Neural progenitor cell (in vitro differentiated cells): ENCODE measurements at regions not wholly inside any gene's neighbourhood (a gene's known extent, or its start where the extent isn't known, plus 50 kb on each side); places are given as distances from the start of the nearest gene placed in this dataset.

Experiments
- DNase-seq: peaks from one replicate; pipeline ENCODE4 v3.0.0-alpha.2; 2016; ENCODE audit warnings: low spot score
- H2AFZ ChIP-seq: fragments of 200-600 bp; sonication (generic); replicated peaks from 2 replicates; pipeline ENCODE4 v1.6.1; 2016; ENCODE audit warnings: antibody characterized with exemption
- H3F3A ChIP-seq: fragments of 200-600 bp; sonication (generic); 2 replicates; pipeline ENCODE4 v1.6.1; 2016; ENCODE audit warnings: antibody characterized with exemption, low read depth
- H3K27ac ChIP-seq: fragments of 200-600 bp; sonication (generic); 2 replicates; pipeline ENCODE4 v1.5.1; 2016; ENCODE audit warnings: mild to moderate bottlenecking
- H3K27me3 ChIP-seq: fragments of 200-600 bp; sonication (generic); 2 replicates; pipeline ENCODE4 v1.6.1; 2016; ENCODE audit warnings: mild to moderate bottlenecking, moderate library complexity
- H3K36me3 ChIP-seq: fragments of 200-600 bp; sonication (generic); 2 replicates; pipeline ENCODE4 v1.5.1; 2016
- H3K4me1 ChIP-seq: fragments of 200-600 bp; sonication (generic); 2 replicates; pipeline ENCODE4 v1.6.1; 2016; ENCODE audit warnings: mixed run types
- H3K4me2 ChIP-seq: fragments of 200-600 bp; sonication (generic); 2 replicates; pipeline ENCODE4 v1.6.1; 2016
- H3K4me3 ChIP-seq: fragments of 200-600 bp; sonication (generic); 2 replicates; pipeline ENCODE4 v1.5.1; 2016
- H3K79me2 ChIP-seq: fragments of 200-600 bp; sonication (generic); 2 replicates; pipeline ENCODE4 v1.6.1; 2016; ENCODE audit warnings: low read depth
- H3K9ac ChIP-seq: fragments of 200-600 bp; sonication (generic); 2 replicates; pipeline ENCODE4 v1.6.1; 2016
- H3K9me3 ChIP-seq: fragments of 200-600 bp; sonication (generic); 2 replicates; pipeline ENCODE4 v1.5.1; 2016; ENCODE audit warnings: low read depth
- H4K20me1 ChIP-seq: fragments of 200-600 bp; sonication (generic); 2 replicates; pipeline ENCODE4 v1.6.1; 2016; ENCODE audit warnings: low read depth
- H3K27ac Mint-ChIP-seq: 3 replicates; pipeline ENCODE4 v1.8.0; 2021; ENCODE audit warnings: mixed read lengths
- H3K27me3 Mint-ChIP-seq: 2 replicates; pipeline ENCODE4 v1.8.0; 2022; ENCODE audit warnings: low read depth, mild to moderate bottlenecking, inconsistent platforms, moderate library complexity, mixed read lengths; ENCODE audit not compliant: insufficient read depth
- H3K36me3 Mint-ChIP-seq: 3 replicates; pipeline ENCODE4 v1.8.0; 2021; ENCODE audit warnings: mixed read lengths
- H3K4me1 Mint-ChIP-seq: 3 replicates; pipeline ENCODE4 v1.8.0; 2021; ENCODE audit warnings: mixed read lengths
- H3K4me3 Mint-ChIP-seq: 3 replicates; pipeline ENCODE4 v1.8.0; 2021; ENCODE audit warnings: mild to moderate bottlenecking, moderate library complexity, mixed read lengths
- H3K9me3 Mint-ChIP-seq: 3 replicates; pipeline ENCODE4 v1.8.0; 2020; ENCODE audit warnings: mixed read lengths
- EZH2 ChIP-seq: fragments of 200-600 bp; sonication (generic); IDR thresholded peaks from 2 replicates; pipeline ENCODE4 v1.6.1; 2017; ENCODE audit warnings: antibody characterized with exemption, mild to moderate bottlenecking, moderate library complexity
- EZH2phosphoT487 ChIP-seq: fragments of 200-600 bp; sonication (generic); IDR thresholded peaks from 2 replicates; pipeline ENCODE4 v1.6.1; 2017; ENCODE audit warnings: antibody characterized with exemption
- TF ChIP-seq, protein P1 (sequence below): fragments of 200-600 bp; sonication (generic); IDR thresholded peaks from 2 replicates; pipeline ENCODE4 v1.5.1; 2017; ENCODE audit warnings: antibody characterized with exemption, mild to moderate bottlenecking

DNA sequence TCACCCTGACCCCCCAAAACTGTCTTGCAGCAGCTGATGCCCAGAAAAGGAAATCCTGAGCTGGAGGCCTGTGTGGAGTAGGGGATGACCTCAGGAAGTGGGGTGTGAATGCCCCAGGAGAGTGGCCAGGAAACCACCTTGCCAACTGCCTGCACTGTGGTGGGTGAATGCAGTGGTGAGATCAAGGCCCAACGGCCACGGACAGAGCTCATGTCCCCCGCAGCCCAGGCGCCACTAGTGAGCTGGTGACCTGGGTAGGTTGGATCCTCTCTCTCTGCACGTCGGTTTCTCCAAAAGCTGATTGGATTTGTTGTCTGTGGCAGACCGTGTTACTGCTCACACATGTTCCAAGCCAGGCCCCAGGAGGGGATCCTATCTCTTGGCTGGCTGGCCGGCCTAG is 448.9 kb downstream of the TCERG1L start:
- TF ChIP-seq, protein P1, sequence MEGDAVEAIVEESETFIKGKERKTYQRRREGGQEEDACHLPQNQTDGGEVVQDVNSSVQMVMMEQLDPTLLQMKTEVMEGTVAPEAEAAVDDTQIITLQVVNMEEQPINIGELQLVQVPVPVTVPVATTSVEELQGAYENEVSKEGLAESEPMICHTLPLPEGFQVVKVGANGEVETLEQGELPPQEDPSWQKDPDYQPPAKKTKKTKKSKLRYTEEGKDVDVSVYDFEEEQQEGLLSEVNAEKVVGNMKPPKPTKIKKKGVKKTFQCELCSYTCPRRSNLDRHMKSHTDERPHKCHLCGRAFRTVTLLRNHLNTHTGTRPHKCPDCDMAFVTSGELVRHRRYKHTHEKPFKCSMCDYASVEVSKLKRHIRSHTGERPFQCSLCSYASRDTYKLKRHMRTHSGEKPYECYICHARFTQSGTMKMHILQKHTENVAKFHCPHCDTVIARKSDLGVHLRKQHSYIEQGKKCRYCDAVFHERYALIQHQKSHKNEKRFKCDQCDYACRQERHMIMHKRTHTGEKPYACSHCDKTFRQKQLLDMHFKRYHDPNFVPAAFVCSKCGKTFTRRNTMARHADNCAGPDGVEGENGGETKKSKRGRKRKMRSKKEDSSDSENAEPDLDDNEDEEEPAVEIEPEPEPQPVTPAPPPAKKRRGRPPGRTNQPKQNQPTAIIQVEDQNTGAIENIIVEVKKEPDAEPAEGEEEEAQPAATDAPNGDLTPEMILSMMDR = no peak
- TF ChIP-seq EZH2 = no peak
- no peak for TF ChIP-seq EZH2phosphoT487
- Mint-ChIP-seq H3K4me1 (no peaks in the 10 kb centered on the region), H3K36me3 (no peaks in the 10 kb centered on the region)

DNA sequence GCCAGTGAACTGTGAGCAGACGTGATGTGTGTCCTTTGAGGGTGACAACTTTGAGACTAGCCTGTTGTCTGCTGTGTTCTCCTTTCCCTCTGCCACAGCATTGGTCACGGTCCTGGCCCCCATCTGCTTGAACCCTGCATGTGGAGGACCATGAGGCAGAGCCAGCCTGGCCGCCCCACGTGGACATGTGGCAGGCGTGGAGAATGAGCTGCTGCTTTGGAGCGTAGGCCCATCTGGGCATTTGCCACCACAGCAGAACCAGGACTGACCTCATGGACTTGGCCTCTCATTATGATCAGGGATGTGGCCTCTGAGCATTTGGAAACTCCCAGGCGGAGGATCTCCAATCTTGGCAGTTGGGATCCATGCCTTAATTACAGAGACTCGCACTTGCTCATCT is 448.5 kb downstream of the TCERG1L start:
- H4K20me1 ChIP-seq = no peaks in the 10 kb centered on the region
- no peak for DNase-seq
- Mint-ChIP-seq H3K4me3 (no peak overlapping the region), H3K27ac (no peak overlapping the region), H3K27me3 (peaks cover 9% of the 10 kb centered on the region), H3K4me1 (no peaks in the 10 kb centered on the region), H3K9me3 (no peaks in the 10 kb centered on the region), H3K36me3 (no peaks in the 10 kb centered on the region)
- H3K9me3 ChIP-seq = no peaks in the 10 kb centered on the region
- no peaks in the 10 kb centered on the region for H3K27me3 ChIP-seq
- no peaks in the 10 kb centered on the region for H3K36me3 ChIP-seq
- H3K4me1 ChIP-seq = no peaks in the 10 kb centered on the region
- H2AFZ ChIP-seq = no peak overlapping the region
- H3F3A ChIP-seq = no peaks in the 10 kb centered on the region
- TF ChIP-seq EZH2phosphoT487 (no peak), EZH2 (no peak)
- TF ChIP-seq, protein P1 = no peak
- H3K27ac ChIP-seq = no peak overlapping the region
- no peak overlapping the region for H3K4me2 ChIP-seq
- no peak overlapping the region for H3K4me3 ChIP-seq
- H3K79me2 ChIP-seq = no peaks in the 10 kb centered on the region
- H3K9ac ChIP-seq = no peak overlapping the region

More for the DNA sequence above, 448.9 kb downstream of the TCERG1L start:
- Histone ChIP-seq H3K4me3 (no peak overlapping the region), H3K9me3 (no peaks in the 10 kb centered on the region), H3K27me3 (no peaks in the 10 kb centered on the region), H2AFZ (no peak overlapping the region), H3K27ac (no peak overlapping the region), H3K36me3 (no peaks in the 10 kb centered on the region), H3K9ac (no peak overlapping the region), H3K4me2 (no peak overlapping the region), H3F3A (no peaks in the 10 kb centered on the region), H3K79me2 (no peaks in the 10 kb centered on the region), H3K4me1 (no peaks in the 10 kb centered on the region), H4K20me1 (no peaks in the 10 kb centered on the region)
- no peaks in the 10 kb centered on the region for H3K9me3 Mint-ChIP-seq
- peaks cover 9% of the 10 kb centered on the region for H3K27me3 Mint-ChIP-seq
- no peak for DNase-seq
- H3K27ac Mint-ChIP-seq = no peak overlapping the region
- H3K4me3 Mint-ChIP-seq = no peak overlapping the region

GRCh38 chr10:130864961-130865818 is 446.3 kb downstream of the TCERG1L start:
- no peaks in the 10 kb centered on the region for H3K9me3 Mint-ChIP-seq
- no peaks in the 10 kb centered on the region for H3K9me3 ChIP-seq
- no peak overlapping the region for H3K27ac ChIP-seq
- H3K36me3 Mint-ChIP-seq = no peaks in the 10 kb centered on the region
- H3K79me2 ChIP-seq = no peaks in the 10 kb centered on the region
- peaks cover 11% of the 10 kb centered on the region for H3K27me3 Mint-ChIP-seq
- H3K4me1 ChIP-seq = no peaks in the 10 kb centered on the region
- no peaks in the 10 kb centered on the region for H4K20me1 ChIP-seq
- H3K27ac Mint-ChIP-seq = no peak overlapping the region
- no peak overlapping the region for H2AFZ ChIP-seq
- no peaks in the 10 kb centered on the region for H3K4me1 Mint-ChIP-seq
- no peak overlapping the region for H3K4me3 Mint-ChIP-seq
- no peaks in the 10 kb centered on the region for H3K36me3 ChIP-seq
- TF ChIP-seq EZH2 (no peak), EZH2phosphoT487 (no peak)
- TF ChIP-seq, protein P1 = no peak
- no peaks in the 10 kb centered on the region for H3F3A ChIP-seq
- no peak for DNase-seq
- H3K27me3 ChIP-seq = no peaks in the 10 kb centered on the region
- no peak overlapping the region for H3K4me2 ChIP-seq
- no peak overlapping the region for H3K4me3 ChIP-seq
- H3K9ac ChIP-seq = no peak overlapping the region
